ENCODE measurements at regions not wholly inside any gene's neighbourhood (a gene's known extent, or its start where the extent isn't known, plus 50 kb on each side); places are given as distances from the start of the nearest gene placed in this dataset.

DNA sequence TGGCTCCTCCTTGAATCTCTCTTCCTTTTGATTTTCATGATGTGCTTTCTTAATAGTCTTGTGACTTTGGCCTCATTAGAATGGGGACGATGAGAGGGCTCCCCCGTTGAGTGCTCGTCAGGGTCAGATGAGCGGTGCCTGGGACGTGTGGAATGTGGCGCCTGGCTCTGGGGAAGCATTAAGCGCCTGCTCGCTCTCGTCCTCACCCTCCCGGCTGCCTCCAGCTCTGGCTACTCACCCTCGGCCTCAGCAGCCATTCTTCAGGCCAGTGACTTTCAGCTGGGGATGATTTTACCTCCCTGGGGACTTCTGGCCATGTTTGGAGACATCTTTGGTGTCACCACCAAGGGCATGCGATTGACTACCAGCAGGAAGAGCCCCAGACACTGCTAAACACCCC lies 69.7 kb downstream of the RPS6KA4 start:
- Histone ChIP-seq H3K4me1 (no peaks in the 10 kb centered on the region), H3K36me3 (no peaks in the 10 kb centered on the region), H3K27ac (no peak overlapping the region), H3K9me3 (no peaks in the 10 kb centered on the region), H3K4me3 (no peak overlapping the region), H3K27me3 (no peaks in the 10 kb centered on the region)
- no peak for DNase-seq
- TF ChIP-seq, protein P1, sequence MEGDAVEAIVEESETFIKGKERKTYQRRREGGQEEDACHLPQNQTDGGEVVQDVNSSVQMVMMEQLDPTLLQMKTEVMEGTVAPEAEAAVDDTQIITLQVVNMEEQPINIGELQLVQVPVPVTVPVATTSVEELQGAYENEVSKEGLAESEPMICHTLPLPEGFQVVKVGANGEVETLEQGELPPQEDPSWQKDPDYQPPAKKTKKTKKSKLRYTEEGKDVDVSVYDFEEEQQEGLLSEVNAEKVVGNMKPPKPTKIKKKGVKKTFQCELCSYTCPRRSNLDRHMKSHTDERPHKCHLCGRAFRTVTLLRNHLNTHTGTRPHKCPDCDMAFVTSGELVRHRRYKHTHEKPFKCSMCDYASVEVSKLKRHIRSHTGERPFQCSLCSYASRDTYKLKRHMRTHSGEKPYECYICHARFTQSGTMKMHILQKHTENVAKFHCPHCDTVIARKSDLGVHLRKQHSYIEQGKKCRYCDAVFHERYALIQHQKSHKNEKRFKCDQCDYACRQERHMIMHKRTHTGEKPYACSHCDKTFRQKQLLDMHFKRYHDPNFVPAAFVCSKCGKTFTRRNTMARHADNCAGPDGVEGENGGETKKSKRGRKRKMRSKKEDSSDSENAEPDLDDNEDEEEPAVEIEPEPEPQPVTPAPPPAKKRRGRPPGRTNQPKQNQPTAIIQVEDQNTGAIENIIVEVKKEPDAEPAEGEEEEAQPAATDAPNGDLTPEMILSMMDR (IDR thresholded peaks at IDR 0.05), result no peak
- TF ChIP-seq POLR2A (IDR thresholded peaks at IDR 0.05), result no peak

DNA sequence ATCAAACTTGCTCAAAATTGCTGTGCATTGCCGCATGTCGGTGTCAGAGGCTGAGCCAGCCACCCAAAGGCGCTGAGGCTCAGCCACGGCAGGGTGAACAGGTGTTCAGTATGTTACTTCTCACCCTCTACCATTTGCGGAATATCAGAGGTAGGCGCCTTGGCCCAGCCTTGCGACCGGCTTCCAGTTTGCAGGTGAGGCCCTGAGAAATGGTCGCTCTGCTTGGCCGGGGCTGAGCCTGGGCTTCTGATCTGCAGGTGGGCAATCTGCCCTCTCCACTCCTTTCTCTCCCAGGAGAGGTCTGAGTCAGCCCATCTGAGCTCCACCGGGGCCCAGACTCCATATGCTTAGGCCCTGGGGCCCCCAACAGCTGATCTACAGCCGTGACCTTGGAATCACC lies 71.0 kb downstream of the RPS6KA4 start:
- Histone ChIP-seq H3K27ac (no peak overlapping the region), H3K36me3 (no peaks in the 10 kb centered on the region), H3K9me3 (no peaks in the 10 kb centered on the region), H3K27me3 (no peaks in the 10 kb centered on the region), H3K4me3 (no peak overlapping the region), H3K4me1 (no peaks in the 10 kb centered on the region)
- no peak for DNase-seq
- TF ChIP-seq POLR2A (IDR thresholded peaks at IDR 0.05), result no peak
- TF ChIP-seq, protein P1 (IDR thresholded peaks at IDR 0.05), result no peak

DNA sequence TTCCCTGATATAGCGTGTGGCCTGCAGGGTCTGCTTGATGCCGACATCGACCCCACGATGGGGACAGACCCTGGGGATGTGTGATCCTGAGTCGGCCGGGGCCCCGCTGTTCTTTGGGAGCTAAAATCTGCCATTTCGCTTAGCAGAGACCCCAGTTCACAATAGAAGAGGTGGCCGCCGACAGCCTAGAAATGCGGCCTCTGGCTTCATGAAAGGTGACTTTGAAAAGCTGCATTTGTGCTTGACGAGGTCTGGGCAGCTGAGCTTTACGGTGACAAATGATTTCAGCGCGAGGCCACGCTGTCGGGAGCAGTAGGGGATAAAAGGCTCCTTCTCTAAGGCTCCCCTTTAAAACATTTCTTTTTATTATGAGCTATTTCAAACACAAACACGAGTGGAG lies 71.7 kb downstream of the RPS6KA4 start:
- DNase-seq, result no peak
- Histone ChIP-seq H3K4me3 (no peak overlapping the region), H3K36me3 (no peaks in the 10 kb centered on the region), H3K27ac (no peak overlapping the region), H3K4me1 (no peaks in the 10 kb centered on the region), H3K27me3 (no peaks in the 10 kb centered on the region), H3K9me3 (no peaks in the 10 kb centered on the region)
- TF ChIP-seq POLR2A (IDR thresholded peaks at IDR 0.05), result no peak
- TF ChIP-seq, protein P1 (IDR thresholded peaks at IDR 0.05), result no peak

DNA sequence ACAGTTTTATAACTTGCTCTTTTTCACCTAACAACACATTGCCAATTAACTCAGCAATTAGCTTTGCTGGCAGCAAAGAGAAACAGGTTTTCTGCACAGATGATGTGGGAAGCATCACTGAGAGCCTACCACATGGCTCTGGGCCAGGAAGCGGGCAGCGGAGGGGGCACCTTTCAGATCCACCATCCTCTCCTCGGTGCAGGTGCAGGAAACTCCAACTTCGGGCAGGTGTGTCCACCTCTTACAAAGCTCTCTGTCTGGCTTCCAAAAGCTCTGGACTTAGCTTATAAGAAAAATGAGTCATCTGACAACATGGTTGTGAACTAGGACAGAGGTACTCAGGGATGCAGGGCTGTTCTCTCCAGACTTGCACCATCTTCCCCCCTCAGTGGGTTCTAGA lies 77.0 kb downstream of the RPS6KA4 start:
- H3K9me3 ChIP-seq, result no peaks in the 10 kb centered on the region
- TF ChIP-seq POLR2A (IDR thresholded peaks at IDR 0.05), result no peak
- TF ChIP-seq, protein P1 (IDR thresholded peaks at IDR 0.05), result no peak
- H3K4me1 ChIP-seq, result no peaks in the 10 kb centered on the region
- H3K4me3 ChIP-seq, result no peak overlapping the region
- no peaks in the 10 kb centered on the region for H3K36me3 ChIP-seq
- no peak overlapping the region for H3K27ac ChIP-seq
- H3K27me3 ChIP-seq, result no peaks in the 10 kb centered on the region
- DNase-seq, result no peak

DNA sequence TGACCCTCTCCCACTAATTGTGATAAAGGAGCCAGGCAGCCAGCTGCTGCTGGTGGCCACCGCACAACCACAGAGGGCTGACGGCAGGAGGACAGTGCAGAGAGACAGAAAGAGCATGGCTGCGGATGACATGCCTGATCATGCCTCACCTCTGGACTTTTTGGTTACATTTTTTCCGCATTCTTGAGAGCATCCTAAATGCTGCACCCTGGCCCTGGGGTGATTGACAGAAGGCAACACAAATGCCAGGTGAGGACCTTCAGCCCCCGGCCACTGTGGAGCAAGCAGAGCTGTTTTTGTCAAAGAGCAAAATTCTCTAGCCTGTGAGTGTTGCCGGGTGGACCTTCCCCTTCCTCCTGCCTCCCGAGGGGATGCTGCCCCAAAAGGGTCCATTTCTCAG lies 78.5 kb downstream of the RPS6KA4 start:
- DNase-seq, result no peak
- no peaks in the 10 kb centered on the region for H3K4me1 ChIP-seq
- no peaks in the 10 kb centered on the region for H3K9me3 ChIP-seq
- TF ChIP-seq, protein P1 (IDR thresholded peaks at IDR 0.05), result no peak
- no peak for TF ChIP-seq POLR2A (IDR thresholded peaks at IDR 0.05)
- H3K27me3 ChIP-seq, result no peaks in the 10 kb centered on the region
- no peak overlapping the region for H3K4me3 ChIP-seq
- no peaks in the 10 kb centered on the region for H3K36me3 ChIP-seq
- no peak overlapping the region for H3K27ac ChIP-seq
